ENCODE measurements at regions not wholly inside any gene's neighbourhood (a gene's known extent, or its start where the extent isn't known, plus 50 kb on each side); places are given as distances from the start of the nearest gene placed in this dataset.

GRCh38 chr11:88406876-88407275 lies 69.3 kb upstream of the CTSC start:
- no peaks in the 10 kb centered on the region for H3K9me3 ChIP-seq (ENCODE audit: low read depth, low read length)
- H3K4me1 ChIP-seq (ENCODE audit: insufficient read depth, low read length), result peaks cover 33% of the 10 kb centered on the region
- H2AFZ ChIP-seq (ENCODE audit: low read length), result no peak overlapping the region
- no peak for DNase-seq (ENCODE audit: insufficient read length, low spot score, missing footprints)
- TF ChIP-seq CTCF (IDR thresholded peaks at IDR 0.05; ENCODE audit: extremely low read depth, low read depth, low read length), result no peak
- no peaks in the 10 kb centered on the region for H4K20me1 ChIP-seq (ENCODE audit: insufficient read depth, low read length)
- no peak overlapping the region for H3K27ac ChIP-seq (ENCODE audit: low read depth, low read length)
- H3K4me2 ChIP-seq (ENCODE audit: insufficient read depth, low read length), result no peak overlapping the region
- H3K36me3 ChIP-seq (ENCODE audit: insufficient read depth, low read length), result no peaks in the 10 kb centered on the region
- no peak overlapping the region for H3K4me3 ChIP-seq (ENCODE audit: insufficient read depth, low read length)
- peaks cover 11% of the 10 kb centered on the region for H3K27me3 ChIP-seq (ENCODE audit: insufficient read depth, low read length)
- H3K79me2 ChIP-seq (ENCODE audit: insufficient read depth, low read length), result no peaks in the 10 kb centered on the region

GRCh38 chr11:88405853-88406252 lies 68.3 kb upstream of the CTSC start:
- Histone ChIP-seq H3K79me2 (ENCODE audit: insufficient read depth, low read length) (no peaks in the 10 kb centered on the region), H3K4me1 (ENCODE audit: insufficient read depth, low read length) (peaks cover 30% of the 10 kb centered on the region), H3K36me3 (ENCODE audit: insufficient read depth, low read length) (no peaks in the 10 kb centered on the region), H3K4me2 (ENCODE audit: insufficient read depth, low read length) (no peak overlapping the region), H4K20me1 (ENCODE audit: insufficient read depth, low read length) (no peaks in the 10 kb centered on the region), H3K27me3 (ENCODE audit: insufficient read depth, low read length) (peaks cover 11% of the 10 kb centered on the region), H2AFZ (ENCODE audit: low read length) (no peak overlapping the region), H3K9me3 (ENCODE audit: low read depth, low read length) (no peaks in the 10 kb centered on the region), H3K4me3 (ENCODE audit: insufficient read depth, low read length) (no peak overlapping the region), H3K27ac (ENCODE audit: low read depth, low read length) (no peak overlapping the region)
- no peak for DNase-seq (ENCODE audit: insufficient read length, low spot score, missing footprints)
- no peak for TF ChIP-seq CTCF (IDR thresholded peaks at IDR 0.05; ENCODE audit: extremely low read depth, low read depth, low read length)

- Histone ChIP-seq H3K79me2 (ENCODE audit: insufficient read depth, low read length) (no peaks in the 10 kb centered on the region), H2AFZ (ENCODE audit: low read length) (no peak overlapping the region), H3K36me3 (ENCODE audit: insufficient read depth, low read length) (no peaks in the 10 kb centered on the region), H4K20me1 (ENCODE audit: insufficient read depth, low read length) (no peaks in the 10 kb centered on the region), H3K27me3 (ENCODE audit: insufficient read depth, low read length) (peaks cover 9% of the 10 kb centered on the region), H3K4me2 (ENCODE audit: insufficient read depth, low read length) (no peak overlapping the region), H3K9me3 (ENCODE audit: low read depth, low read length) (no peaks in the 10 kb centered on the region), H3K4me1 (ENCODE audit: insufficient read depth, low read length) (peaks cover 28% of the 10 kb centered on the region), H3K4me3 (ENCODE audit: insufficient read depth, low read length) (no peak overlapping the region), H3K27ac (ENCODE audit: low read depth, low read length) (no peak overlapping the region)
- DNase-seq (ENCODE audit: insufficient read length, low spot score, missing footprints), result no peak
- TF ChIP-seq CTCF (IDR thresholded peaks at IDR 0.05; ENCODE audit: extremely low read depth, low read depth, low read length), result no peak
Measured at GRCh38 chr11:88404932-88405710, 67.6 kb upstream of the CTSC start.

- DNase-seq (ENCODE audit: insufficient read length, low spot score, missing footprints), result no peak
- no peak for TF ChIP-seq CTCF (IDR thresholded peaks at IDR 0.05; ENCODE audit: extremely low read depth, low read depth, low read length)
- peak overlapping the region; percentile 41 for H3K4me2 ChIP-seq (ENCODE audit: insufficient read depth, low read length)
- no peaks in the 10 kb centered on the region for H4K20me1 ChIP-seq (ENCODE audit: insufficient read depth, low read length)
- peaks cover 28% of the 10 kb centered on the region for H3K4me1 ChIP-seq (ENCODE audit: insufficient read depth, low read length)
- H3K79me2 ChIP-seq (ENCODE audit: insufficient read depth, low read length), result no peaks in the 10 kb centered on the region
- peaks cover 7% of the 10 kb centered on the region for H3K27me3 ChIP-seq (ENCODE audit: insufficient read depth, low read length)
- H3K9me3 ChIP-seq (ENCODE audit: low read depth, low read length), result no peaks in the 10 kb centered on the region
- H3K4me3 ChIP-seq (ENCODE audit: insufficient read depth, low read length), result no peak overlapping the region
- H3K27ac ChIP-seq (ENCODE audit: low read depth, low read length), result no peak overlapping the region
- H2AFZ ChIP-seq (ENCODE audit: low read length), result no peak overlapping the region
- H3K36me3 ChIP-seq (ENCODE audit: insufficient read depth, low read length), result no peaks in the 10 kb centered on the region
Measured at GRCh38 chr11:88404391-88404790, 66.9 kb upstream of the CTSC start.

Measured in osteoblast (primary cell).